MM.1S (cell line): ENCODE measurements at regions not wholly inside any gene's neighbourhood (a gene's known extent, or its start where the extent isn't known, plus 50 kb on each side); places are given as distances from the start of the nearest gene placed in this dataset.

ENCODE experiments used
- CTCF ChIP-seq: fragments of 300-600 bp; sonication (generic); IDR thresholded peaks from 2 replicates; pipeline ENCODE4 v1.5.1; 2016; ENCODE audit warnings: antibody characterized with exemption, low read length, mixed read lengths
- EZH2 ChIP-seq: fragments of 300-600 bp; sonication (generic); optimal IDR thresholded peaks from 2 replicates; pipeline ENCODE3; 2017; ENCODE audit warnings: low read depth, mild to moderate bottlenecking, antibody characterized with exemption, low read length, mixed read lengths

GRCh38 chr7:155907450-155908200 lies 95.4 kb upstream of the SHH start:
- no peak for TF ChIP-seq CTCF
- TF ChIP-seq EZH2 = no peak
